ENCODE measurements at regions not wholly inside any gene's neighbourhood (a gene's known extent, or its start where the extent isn't known, plus 50 kb on each side); places are given as distances from the start of the nearest gene placed in this dataset.
"Not testable (repeated sequence)": the region's sequence is repeated elsewhere in the genome, so short reads cannot be mapped to it uniquely, and the experiment has no call there.

- DNase-seq; H3K4me1 Mint-ChIP-seq; H3K36me3 Mint-ChIP-seq; H3K4me3 Mint-ChIP-seq; H3K9me3 Mint-ChIP-seq; H3K27ac Mint-ChIP-seq; H3K27me3 Mint-ChIP-seq; ATAC-seq (replicated peaks): not testable (repeated sequence)
Observed at GRCh38 chr5:163961230-163961629, 455.8 kb downstream of the MAT2B start.

DNA sequence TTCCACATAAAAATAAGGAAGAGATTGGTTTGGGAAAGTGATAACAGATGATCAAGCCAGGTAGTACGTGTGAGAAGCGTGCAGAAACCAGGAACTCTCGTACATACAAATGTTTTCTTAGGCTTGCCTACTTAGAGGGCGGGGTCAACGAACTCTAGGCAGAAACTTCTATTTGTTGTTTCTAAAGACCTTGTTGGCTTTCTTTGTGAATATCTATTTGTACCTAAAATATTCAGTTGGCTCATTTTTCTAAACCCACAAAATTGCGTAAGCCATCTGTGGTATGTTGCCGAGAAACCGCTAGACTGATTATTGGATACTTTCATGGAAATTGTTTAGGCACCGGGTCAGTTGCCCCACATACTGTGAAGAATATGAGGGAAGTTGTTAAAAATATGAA lies 458.5 kb downstream of the MAT2B start:
- Mint-ChIP-seq H3K4me1 (no peaks in the 10 kb centered on the region), H3K36me3 (no peaks in the 10 kb centered on the region), H3K27me3 (no peaks in the 10 kb centered on the region), H3K9me3 (no peaks in the 10 kb centered on the region), H3K4me3 (no peak overlapping the region), H3K27ac (no peak overlapping the region)
- DNase-seq, result no peak
- ATAC-seq (replicated peaks), result no peak

DNA sequence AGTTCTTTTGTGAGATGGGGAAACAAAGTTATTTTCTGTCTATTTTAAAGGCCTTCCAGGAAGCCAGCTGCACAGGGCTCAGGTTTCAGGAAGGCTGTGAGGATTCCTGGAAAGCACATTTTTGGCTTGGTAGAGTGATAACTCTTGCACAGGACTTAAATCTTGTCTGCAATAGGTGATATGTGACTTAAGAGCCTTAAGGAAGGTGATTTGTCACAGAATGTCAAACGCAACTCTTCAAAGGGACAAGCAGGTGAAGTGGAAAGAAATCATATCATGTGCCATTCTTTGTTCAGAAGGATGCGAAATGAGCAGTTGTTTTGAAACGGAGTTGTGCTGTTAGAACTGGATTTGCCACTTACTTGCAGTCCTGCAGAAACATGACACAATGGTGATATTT lies 459.3 kb downstream of the MAT2B start:
- Mint-ChIP-seq H3K36me3 (no peaks in the 10 kb centered on the region), H3K4me3 (no peak overlapping the region), H3K9me3 (no peaks in the 10 kb centered on the region), H3K27me3 (no peaks in the 10 kb centered on the region), H3K27ac (no peak overlapping the region), H3K4me1 (no peaks in the 10 kb centered on the region)
- DNase-seq, result no peak
- ATAC-seq (replicated peaks), result no peak

- H3K9me3 Mint-ChIP-seq, result no peaks in the 10 kb centered on the region
- no peak overlapping the region for H3K27ac Mint-ChIP-seq
- H3K4me1 Mint-ChIP-seq, result no peaks in the 10 kb centered on the region
- no peaks in the 10 kb centered on the region for H3K27me3 Mint-ChIP-seq
- no peak overlapping the region for H3K4me3 Mint-ChIP-seq
- DNase-seq (no peak), ATAC-seq (replicated peaks) (no peak)
- H3K36me3 Mint-ChIP-seq, result no peaks in the 10 kb centered on the region
Observed at GRCh38 chr5:163967268-163967667, 461.8 kb downstream of the MAT2B start.

DNA sequence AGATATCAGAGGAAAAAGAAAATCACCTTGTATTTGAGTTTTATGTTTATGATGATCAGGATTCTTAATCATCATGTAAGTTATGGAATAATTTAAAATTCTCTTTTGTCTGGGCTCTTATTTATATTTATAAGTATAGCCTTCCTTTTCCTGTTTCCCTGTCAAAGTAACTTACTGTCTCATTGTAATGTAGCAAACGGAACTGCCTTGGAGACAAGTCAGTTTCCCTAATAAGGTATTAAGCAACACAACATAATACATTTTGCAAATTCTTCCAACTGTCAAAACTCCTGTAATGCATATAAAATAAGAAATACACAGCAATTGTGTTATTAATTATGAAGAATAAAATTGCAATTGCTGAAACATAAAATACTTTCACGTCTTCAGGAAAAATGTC lies 463.2 kb downstream of the MAT2B start:
- no peak overlapping the region for H3K27ac Mint-ChIP-seq
- no peak overlapping the region for H3K4me3 Mint-ChIP-seq
- no peaks in the 10 kb centered on the region for H3K36me3 Mint-ChIP-seq
- DNase-seq, result no peak
- H3K27me3 Mint-ChIP-seq, result no peaks in the 10 kb centered on the region
- no peak for ATAC-seq (replicated peaks)
- H3K9me3 Mint-ChIP-seq, result no peaks in the 10 kb centered on the region
- H3K4me1 Mint-ChIP-seq, result no peaks in the 10 kb centered on the region

DNA sequence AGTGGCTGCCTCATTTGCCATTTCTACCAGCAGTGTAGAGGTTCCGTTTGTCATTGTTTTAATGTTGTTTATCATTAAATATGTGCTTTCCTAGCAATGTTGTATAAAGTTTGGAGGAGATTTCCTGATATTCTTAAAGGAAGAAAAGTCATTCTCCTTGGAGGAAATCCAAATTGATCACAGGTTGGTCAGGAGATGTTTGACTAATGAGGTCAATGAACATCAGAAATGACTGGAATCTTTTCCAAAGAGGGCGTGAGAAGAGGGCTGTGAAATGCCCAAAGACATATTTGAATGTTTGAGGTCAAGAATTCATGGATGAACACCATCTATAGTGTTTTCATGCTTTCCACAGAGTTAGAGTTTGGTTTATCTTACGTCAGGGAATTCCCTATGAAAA lies 471.3 kb downstream of the MAT2B start:
- Mint-ChIP-seq H3K27ac (no peak overlapping the region), H3K9me3 (no peaks in the 10 kb centered on the region), H3K4me1 (peaks cover 4 to 6% of the 10 kb centered on the region in 2 donors), H3K27me3 (no peaks in the 10 kb centered on the region), H3K36me3 (no peaks in the 10 kb centered on the region), H3K4me3 (no peak overlapping the region)
- ATAC-seq (replicated peaks) (no peak), DNase-seq (no peak)

DNA sequence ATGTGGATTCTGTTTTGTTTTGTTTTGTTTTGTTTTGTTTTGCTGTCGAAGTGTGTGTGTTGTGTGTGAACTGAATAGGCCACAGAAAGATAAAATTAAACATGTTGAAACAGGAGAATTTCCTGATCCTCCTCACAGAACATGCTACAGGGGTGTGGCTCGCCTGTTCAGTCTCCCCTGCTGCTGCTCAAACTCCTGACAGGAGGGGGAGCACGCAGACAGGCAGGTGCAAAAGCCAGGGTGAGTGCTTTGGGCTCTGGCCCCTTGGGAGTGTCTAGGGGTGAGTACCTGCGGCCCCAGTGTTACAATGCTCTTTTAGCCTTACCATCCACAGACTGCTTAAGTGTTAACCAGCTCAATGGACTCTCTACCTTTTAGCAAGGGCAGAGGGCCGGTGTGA lies 473.5 kb downstream of the MAT2B start:
- Mint-ChIP-seq H3K27me3 (no peaks in the 10 kb centered on the region), H3K9me3 (no peaks in the 10 kb centered on the region), H3K36me3 (no peaks in the 10 kb centered on the region), H3K27ac (no peak overlapping the region), H3K4me3 (no peak overlapping the region), H3K4me1 (peaks cover 4 to 6% of the 10 kb centered on the region in 2 donors)
- DNase-seq (no peak), ATAC-seq (replicated peaks) (peak; percentile 34)

DNA sequence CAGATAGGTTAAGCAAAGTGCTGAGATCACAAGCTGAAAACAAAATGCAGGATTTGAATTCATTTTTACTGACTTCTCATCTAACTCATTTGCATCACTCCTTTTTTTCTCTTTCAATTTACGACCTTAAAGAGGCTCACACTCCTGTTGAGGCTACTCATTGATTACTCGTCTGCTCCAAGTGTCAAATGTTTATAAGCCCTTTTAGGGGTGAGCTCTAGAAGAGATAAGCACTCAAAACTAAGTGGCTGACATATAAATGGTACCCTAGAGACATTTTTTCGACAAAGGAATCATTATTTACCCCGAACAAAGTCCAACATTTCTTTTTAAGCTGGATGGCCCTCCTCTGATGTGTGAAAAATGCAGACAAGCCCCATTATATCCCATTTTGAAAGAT lies 483.1 kb downstream of the MAT2B start:
- Mint-ChIP-seq H3K27ac (no peak overlapping the region), H3K4me1 (no peaks in the 10 kb centered on the region), H3K36me3 (no peaks in the 10 kb centered on the region), H3K9me3 (peaks cover 0 to 1% of the 10 kb centered on the region in 2 donors), H3K4me3 (no peak overlapping the region), H3K27me3 (no peaks in the 10 kb centered on the region)
- DNase-seq (no peak), ATAC-seq (replicated peaks) (no peak)

- Mint-ChIP-seq H3K9me3 (peaks cover 0 to 2% of the 10 kb centered on the region in 2 donors), H3K27me3 (no peaks in the 10 kb centered on the region), H3K4me1 (no peaks in the 10 kb centered on the region)
Observed at GRCh38 chr5:163993126-163993525, 487.7 kb downstream of the MAT2B start.

GRCh38 chr5:163995206-163995605 lies 489.8 kb downstream of the MAT2B start:
- Mint-ChIP-seq H3K4me1 (no peaks in the 10 kb centered on the region), H3K36me3 (no peaks in the 10 kb centered on the region), H3K27me3 (no peaks in the 10 kb centered on the region), H3K27ac (no peak overlapping the region), H3K4me3 (no peak overlapping the region), H3K9me3 (peaks cover 0 to 2% of the 10 kb centered on the region in 2 donors)
- ATAC-seq (replicated peaks) (no peak), DNase-seq (no peak)

More at GRCh38 chr5:163993126-163993525, 487.7 kb downstream of the MAT2B start:
- ATAC-seq (replicated peaks), result no peak
- Mint-ChIP-seq H3K4me3 (no peak overlapping the region), H3K27ac (no peak overlapping the region), H3K36me3 (no peaks in the 10 kb centered on the region)
- DNase-seq, result no peak

GRCh38 chr5:163997965-163998364 lies 492.5 kb downstream of the MAT2B start:
- H3K36me3 Mint-ChIP-seq, result no peaks in the 10 kb centered on the region
- H3K4me3 Mint-ChIP-seq, result no peak overlapping the region
- H3K27ac Mint-ChIP-seq, result no peak overlapping the region
- H3K4me1 Mint-ChIP-seq, result no peaks in the 10 kb centered on the region
- ATAC-seq (replicated peaks) (no peak), DNase-seq (no peak)
- no peaks in the 10 kb centered on the region for H3K27me3 Mint-ChIP-seq
- H3K9me3 Mint-ChIP-seq, result peaks cover 0 to 2% of the 10 kb centered on the region in 2 donors

DNA sequence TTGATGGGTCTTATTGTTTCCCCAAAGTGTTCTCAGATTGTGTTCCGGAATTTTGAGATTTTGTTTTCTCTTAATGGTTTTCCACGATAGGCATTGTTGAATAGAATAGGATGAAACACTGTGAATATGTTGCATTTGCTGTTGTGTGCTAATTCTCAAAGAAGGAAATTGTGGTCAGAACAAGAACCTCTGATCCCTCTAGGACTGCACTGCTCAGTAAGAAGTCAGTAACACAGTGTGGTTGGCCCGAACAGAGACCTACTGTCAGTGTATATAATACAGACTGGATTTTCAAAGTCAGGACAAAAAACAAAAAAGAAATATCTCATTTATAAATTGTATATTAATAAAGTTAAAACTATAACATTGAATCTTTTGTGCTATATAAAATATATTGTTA lies 494.8 kb downstream of the MAT2B start:
- Mint-ChIP-seq H3K9me3 (peaks cover 0 to 2% of the 10 kb centered on the region in 2 donors), H3K27me3 (no peaks in the 10 kb centered on the region), H3K27ac (no peak overlapping the region), H3K4me3 (no peak overlapping the region), H3K36me3 (no peaks in the 10 kb centered on the region), H3K4me1 (no peaks in the 10 kb centered on the region)
- no peak for ATAC-seq (replicated peaks)
- no peak for DNase-seq

DNA sequence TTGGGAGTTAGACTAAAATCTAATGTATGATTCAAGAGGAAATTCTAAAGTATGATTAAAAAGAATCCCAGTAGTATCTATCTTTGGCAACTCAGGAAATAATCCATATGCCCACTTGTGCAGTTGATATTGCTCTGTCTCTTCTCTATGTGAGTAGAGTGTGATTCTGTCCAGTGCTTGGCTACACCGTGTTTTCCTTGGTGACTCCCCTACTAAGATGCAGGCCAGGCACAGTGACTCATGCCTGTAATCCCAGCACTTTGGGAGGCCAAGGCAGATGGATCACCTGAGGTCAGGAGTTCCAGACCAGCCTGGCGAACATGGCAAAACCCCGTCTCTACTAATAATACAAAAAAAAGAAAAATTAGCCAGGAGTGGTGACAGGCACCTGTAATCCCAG lies 495.4 kb downstream of the MAT2B start:
- peaks cover 0 to 2% of the 10 kb centered on the region in 2 donors for H3K9me3 Mint-ChIP-seq
- H3K4me1 Mint-ChIP-seq, result no peaks in the 10 kb centered on the region
- no peak overlapping the region for H3K27ac Mint-ChIP-seq
- DNase-seq (no peak), ATAC-seq (replicated peaks) (no peak)
- no peaks in the 10 kb centered on the region for H3K27me3 Mint-ChIP-seq
- no peaks in the 10 kb centered on the region for H3K36me3 Mint-ChIP-seq
- no peak overlapping the region for H3K4me3 Mint-ChIP-seq

- no peaks in the 10 kb centered on the region for H3K9me3 Mint-ChIP-seq
- H3K27ac Mint-ChIP-seq, result no peak overlapping the region
- H3K4me3 Mint-ChIP-seq, result no peak overlapping the region
- ATAC-seq (replicated peaks), result no peak
- no peak for DNase-seq
- no peaks in the 10 kb centered on the region for H3K36me3 Mint-ChIP-seq
- no peaks in the 10 kb centered on the region for H3K27me3 Mint-ChIP-seq
- H3K4me1 Mint-ChIP-seq, result no peaks in the 10 kb centered on the region
Observed at GRCh38 chr5:164002214-164002613, 496.8 kb downstream of the MAT2B start.

GRCh38 chr5:164002628-164003027 lies 497.2 kb downstream of the MAT2B start:
- no peaks in the 10 kb centered on the region for H3K4me1 Mint-ChIP-seq
- no peak for DNase-seq

GRCh38 chr5:164005071-164005470 lies 499.7 kb downstream of the MAT2B start:
- no peak for DNase-seq
- no peak overlapping the region for H3K27ac Mint-ChIP-seq
- peaks cover 0 to 1% of the 10 kb centered on the region in 2 donors for H3K4me1 Mint-ChIP-seq
- H3K36me3 Mint-ChIP-seq, result no peaks in the 10 kb centered on the region
- no peaks in the 10 kb centered on the region for H3K9me3 Mint-ChIP-seq
- no peak overlapping the region for H3K4me3 Mint-ChIP-seq
- no peak for ATAC-seq (replicated peaks)
- no peaks in the 10 kb centered on the region for H3K27me3 Mint-ChIP-seq

More at GRCh38 chr5:164002628-164003027, 497.2 kb downstream of the MAT2B start:
- Mint-ChIP-seq H3K4me3 (no peak overlapping the region), H3K36me3 (no peaks in the 10 kb centered on the region), H3K27ac (no peak overlapping the region), H3K27me3 (no peaks in the 10 kb centered on the region), H3K9me3 (no peaks in the 10 kb centered on the region)
- no peak for ATAC-seq (replicated peaks)

Data from stimulated activated naive B cell treated with anti-CD40 and anti-IgM and Interleukin-4, amounts not matched to agents 10 μg/mL and 1 μg/mL and 100 μg/mL, for 72 hours (primary cell).